OCI-LY7 (cell line): ENCODE measurements at regions not wholly inside any gene's neighbourhood (a gene's known extent, or its start where the extent isn't known, plus 50 kb on each side); places are given as distances from the start of the nearest gene placed in this dataset.
"Not testable (repeated sequence)": the region's sequence is repeated elsewhere in the genome, so short reads cannot be mapped to it uniquely, and the experiment has no call there.

Source experiments
- BruUV-seq: library from RNA; stranded (reverse); fragments of 400-500 nt; replicated peaks from 2 replicates; lab custom pipeline; 2021; lab: Mats Ljungman, UMichigan
- CTCF ChIA-PET: fragments of 300-600 bp; sonication (Branson Sonifier 250); formaldehyde crosslinking; loops from one replicate; lab custom pipeline; 2022; ENCODE audit warnings: antibody characterized with exemption; ENCODE audit not compliant: unreplicated experiment; lab: Charles Lee
- POLR2A ChIA-PET: fragments of 300-600 bp; sonication (Branson Sonifier 250); formaldehyde crosslinking; loops from one replicate; lab custom pipeline; 2022; ENCODE audit warnings: antibody characterized with exemption; lab: Charles Lee
- DNase-seq: peaks from one replicate; pipeline ENCODE4 v3.0.0-alpha.2; 2015; ENCODE audit warnings: low spot score
- H2AFZ ChIP-seq: fragments of 200-600 bp; sonication (generic), shearing (Covaris generic); 2 replicates; pipeline ENCODE4 v1.6.1; 2014; ENCODE audit warnings: mild to moderate bottlenecking, antibody characterized with exemption, low read length, moderate library complexity
- H3K27ac ChIP-seq: fragments of 200-600 bp; sonication (generic); 2 replicates; pipeline ENCODE4 v1.5.1; 2014; ENCODE audit warnings: mixed run types, low read depth, mild to moderate bottlenecking, moderate library complexity, low read length, inconsistent platforms; ENCODE audit not compliant: poor library complexity, severe bottlenecking
- H3K36me3 ChIP-seq: fragments of 200-600 bp; sonication (generic); 2 replicates; pipeline ENCODE4 v1.6.1; 2014; ENCODE audit warnings: mild to moderate bottlenecking, antibody characterized with exemption, low read length, moderate library complexity, mixed read lengths; ENCODE audit not compliant: insufficient read depth
- H3K4me1 ChIP-seq: fragments of 200-600 bp; sonication (generic); 2 replicates; pipeline ENCODE4 v1.5.1; 2014; ENCODE audit warnings: mild to moderate bottlenecking, low read length; ENCODE audit not compliant: insufficient read depth, poor library complexity, severe bottlenecking
- H3K4me2 ChIP-seq: fragments of 200-600 bp; sonication (generic); 2 replicates; pipeline ENCODE4 v1.6.1; 2014; ENCODE audit warnings: mild to moderate bottlenecking, low read length
- H3K4me3 ChIP-seq: fragments of 200-600 bp; sonication (generic); 2 replicates; pipeline ENCODE4 v1.5.1; 2014; ENCODE audit warnings: mild to moderate bottlenecking, low read depth, low read length; ENCODE audit not compliant: poor library complexity, severe bottlenecking
- H3K79me2 ChIP-seq: fragments of 200-600 bp; sonication (generic); 2 replicates; pipeline ENCODE4 v1.6.1; 2016; ENCODE audit warnings: low read depth, mild to moderate bottlenecking, low read length, moderate library complexity, mixed read lengths; ENCODE audit not compliant: insufficient read depth
- H3K9me2 ChIP-seq: fragments of 200-600 bp; sonication (generic); 2 replicates; pipeline ENCODE4 v1.6.1; 2016; ENCODE audit warnings: mild to moderate bottlenecking, low read length, mixed read lengths; ENCODE audit not compliant: insufficient read depth
- H3K9me3 ChIP-seq: fragments of 200-600 bp; sonication (generic); 2 replicates; pipeline ENCODE4 v1.6.1; 2014; ENCODE audit warnings: mild to moderate bottlenecking, mixed run types, low read length, mixed read lengths
- H4K20me1 ChIP-seq: fragments of 200-600 bp; sonication (generic); 2 replicates; pipeline ENCODE4 v1.6.1; 2014; ENCODE audit warnings: mild to moderate bottlenecking, antibody characterized with exemption, low read length, moderate library complexity, mixed read lengths; ENCODE audit not compliant: insufficient read depth
- EZH2phosphoT487 ChIP-seq: fragments of 200-600 bp; sonication (generic); IDR thresholded peaks from 2 replicates; pipeline ENCODE4 v1.6.1; 2018; ENCODE audit warnings: low read depth, borderline replicate concordance, mild to moderate bottlenecking, mixed run types, antibody characterized with exemption, low read length, moderate library complexity, mixed read lengths
- intact Hi-C: fragments of 100-400 bp; cut with micrococcal nuclease; formaldehyde crosslinking; loops from one replicate; pipeline ENCODE4 v1.10.0; 2022; ENCODE audit not compliant: unreplicated experiment
- TF ChIP-seq, protein P1 (sequence below): fragments of 200-600 bp; sonication (generic); conservative IDR thresholded peaks from 2 replicates; pipeline ENCODE4 v1.5.1; 2014; ENCODE audit warnings: mild to moderate bottlenecking, antibody characterized with exemption, low read length, moderate library complexity, mixed read lengths

DNA sequence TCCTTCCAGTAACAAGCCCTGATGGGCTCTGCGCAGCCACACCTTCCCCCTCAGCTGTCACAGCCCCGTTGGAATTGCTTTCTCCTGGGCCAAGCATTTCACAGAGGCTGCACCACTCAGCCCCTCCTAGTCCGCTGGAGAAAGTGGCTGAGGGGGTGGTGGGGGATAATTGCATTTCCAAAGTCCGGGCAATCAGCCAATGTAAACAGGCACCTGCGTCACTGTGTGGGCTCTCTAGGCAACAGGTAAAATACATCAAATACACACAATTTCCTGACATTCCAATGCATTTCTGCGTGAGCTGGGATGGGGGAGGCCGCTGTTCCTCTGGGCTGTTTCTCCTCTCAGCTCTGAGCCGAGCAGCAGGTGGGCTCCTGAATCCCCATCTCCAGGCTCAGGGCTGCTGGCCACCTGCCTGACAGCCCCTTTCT is 281.1 kb downstream of the ADGRD1 start:
- intact Hi-C loops, H4K20me1 ChIP-seq, H2AFZ ChIP-seq, POLR2A ChIA-PET, H3K9me2 ChIP-seq, CTCF ChIA-PET, H3K4me2 ChIP-seq, DNase-seq, H3K36me3 ChIP-seq, H3K4me1 ChIP-seq, H3K9me3 ChIP-seq, H3K4me3 ChIP-seq, H3K27ac ChIP-seq, BruUV-seq, H3K79me2 ChIP-seq: not testable (repeated sequence)

- CTCF ChIA-PET, result interaction anchor here (0.6 kb wide), 1 partner anchor 14 kb away, joined by 4 read pairs; no protein-coding TSS in a partner anchor
- POLR2A ChIA-PET, result no interaction called here
Observed at GRCh38 chr12:131235871-131236271, 282.2 kb downstream of the ADGRD1 start.

DNA sequence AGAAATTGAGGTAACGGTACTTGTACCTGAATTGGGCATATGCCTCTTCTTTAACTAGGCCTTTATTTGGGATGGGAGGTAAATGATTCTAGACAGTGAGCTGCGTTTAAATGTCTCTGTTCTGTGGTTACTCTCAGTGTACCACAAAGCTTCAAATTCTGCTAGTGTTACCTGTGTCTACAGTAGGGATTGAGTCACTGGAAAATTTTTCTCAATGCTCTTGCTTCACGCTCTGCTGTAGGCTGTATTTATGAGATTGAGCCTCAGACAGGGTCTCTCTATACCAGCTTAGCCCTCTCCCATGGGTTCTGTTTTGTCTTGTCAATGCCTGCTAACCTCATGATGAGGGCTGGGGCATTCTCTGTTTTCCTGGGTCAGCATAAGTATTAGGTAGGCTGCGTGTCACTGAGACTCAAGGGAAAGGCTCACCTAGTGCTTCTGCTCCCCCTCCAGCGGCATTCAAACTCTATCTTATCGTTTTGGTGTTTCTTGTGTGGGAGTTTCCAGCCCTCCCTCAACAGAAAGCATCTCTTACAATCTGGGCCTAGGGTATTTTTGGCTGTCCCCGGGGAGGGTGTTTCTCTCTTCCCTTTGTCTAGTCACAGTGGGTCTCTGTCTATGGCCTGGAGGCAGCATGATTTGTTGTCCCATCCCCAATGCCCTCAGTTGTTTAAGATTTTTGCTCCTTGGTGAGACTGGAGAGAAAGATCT is 285.8 kb downstream of the ADGRD1 start:
- BruUV-seq, result no TSS peak
- ChIA-PET POLR2A (no interaction called here), CTCF (no interaction called here)
- Histone ChIP-seq H3K36me3 (no peaks in the 10 kb centered on the region; the same call in 1 of the 2 replicates), H3K4me2 (no peak overlapping the region), H3K9me2 (no peaks in the 10 kb centered on the region), H3K9me3 (peaks cover 13% of the 10 kb centered on the region), H3K27ac (no peak overlapping the region), H2AFZ (no peak overlapping the region), H3K4me1 (no peaks in the 10 kb centered on the region), H3K79me2 (no peaks in the 10 kb centered on the region), H4K20me1 (no peaks in the 10 kb centered on the region), H3K4me3 (no peak overlapping the region)
- intact Hi-C loops, result no loop called here
- TF ChIP-seq, protein P1, sequence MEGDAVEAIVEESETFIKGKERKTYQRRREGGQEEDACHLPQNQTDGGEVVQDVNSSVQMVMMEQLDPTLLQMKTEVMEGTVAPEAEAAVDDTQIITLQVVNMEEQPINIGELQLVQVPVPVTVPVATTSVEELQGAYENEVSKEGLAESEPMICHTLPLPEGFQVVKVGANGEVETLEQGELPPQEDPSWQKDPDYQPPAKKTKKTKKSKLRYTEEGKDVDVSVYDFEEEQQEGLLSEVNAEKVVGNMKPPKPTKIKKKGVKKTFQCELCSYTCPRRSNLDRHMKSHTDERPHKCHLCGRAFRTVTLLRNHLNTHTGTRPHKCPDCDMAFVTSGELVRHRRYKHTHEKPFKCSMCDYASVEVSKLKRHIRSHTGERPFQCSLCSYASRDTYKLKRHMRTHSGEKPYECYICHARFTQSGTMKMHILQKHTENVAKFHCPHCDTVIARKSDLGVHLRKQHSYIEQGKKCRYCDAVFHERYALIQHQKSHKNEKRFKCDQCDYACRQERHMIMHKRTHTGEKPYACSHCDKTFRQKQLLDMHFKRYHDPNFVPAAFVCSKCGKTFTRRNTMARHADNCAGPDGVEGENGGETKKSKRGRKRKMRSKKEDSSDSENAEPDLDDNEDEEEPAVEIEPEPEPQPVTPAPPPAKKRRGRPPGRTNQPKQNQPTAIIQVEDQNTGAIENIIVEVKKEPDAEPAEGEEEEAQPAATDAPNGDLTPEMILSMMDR, result no peak
- no peak for TF ChIP-seq EZH2phosphoT487
- DNase-seq, result no peak

More at GRCh38 chr12:131235871-131236271, 282.2 kb downstream of the ADGRD1 start:
- intact Hi-C loops, result no loop called here
- no peak overlapping the region for H3K4me3 ChIP-seq
- no TSS peak for BruUV-seq
- H3K27ac ChIP-seq, result no peak overlapping the region
- no peaks in the 10 kb centered on the region for H3K36me3 ChIP-seq
- H3K9me2 ChIP-seq, result no peaks in the 10 kb centered on the region
- TF ChIP-seq, protein P1, result no peak
- no peak for TF ChIP-seq EZH2phosphoT487
- no peak overlapping the region for H2AFZ ChIP-seq
- H3K79me2 ChIP-seq, result no peaks in the 10 kb centered on the region
- no peak overlapping the region for H3K4me2 ChIP-seq
- H4K20me1 ChIP-seq, result no peaks in the 10 kb centered on the region
- H3K4me1 ChIP-seq, result no peaks in the 10 kb centered on the region
- no peak for DNase-seq
- no peaks in the 10 kb centered on the region for H3K9me3 ChIP-seq
